8988T (cell line): ENCODE measurements at regions not wholly inside any gene's neighbourhood (a gene's known extent, or its start where the extent isn't known, plus 50 kb on each side); places are given as distances from the start of the nearest gene placed in this dataset.
"Not testable (repeated sequence)": the region's sequence is repeated elsewhere in the genome, so short reads cannot be mapped to it uniquely, and the experiment has no call there.

Source experiments
- DNase-seq: peaks from one replicate; pipeline ENCODE4 v3.0.0; 2011

GRCh38 chr6:81228912-81229555 lies 523.4 kb downstream of the TENT5A start:
- DNase-seq: no peak

GRCh38 chr6:81226957-81227356 lies 525.5 kb downstream of the TENT5A start:
- DNase-seq: no peak

GRCh38 chr6:81216668-81217067 lies 535.8 kb downstream of the TENT5A start:
- DNase-seq: no peak

- no peak for DNase-seq
Measured at GRCh38 chr6:81215092-81215432, 537.4 kb downstream of the TENT5A start.

- DNase-seq: no peak
Measured at GRCh38 chr6:81214414-81215091, 537.9 kb downstream of the TENT5A start.

- DNase-seq: no peak
Measured at GRCh38 chr6:81204731-81205130, 547.8 kb downstream of the TENT5A start.

- no peak for DNase-seq
Measured at GRCh38 chr6:81194374-81194773, 558.1 kb downstream of the TENT5A start.

- DNase-seq: no peak
Measured at GRCh38 chr6:81172056-81172740, 580.3 kb downstream of the TENT5A start.

GRCh38 chr6:81169166-81169565 lies 583.3 kb downstream of the TENT5A start:
- no peak for DNase-seq

GRCh38 chr6:81166770-81167169 lies 585.7 kb downstream of the TENT5A start:
- no peak for DNase-seq

- no peak for DNase-seq
Measured at GRCh38 chr6:81158956-81159355, 593.5 kb downstream of the TENT5A start.

GRCh38 chr6:81148751-81149150 lies 603.7 kb downstream of the TENT5A start:
- DNase-seq: no peak

- no peak for DNase-seq
Measured at GRCh38 chr6:81145506-81145905, 607.0 kb downstream of the TENT5A start.

GRCh38 chr6:81144346-81144745 lies 608.1 kb downstream of the TENT5A start:
- no peak for DNase-seq

GRCh38 chr6:81138236-81138635 lies 614.2 kb downstream of the TENT5A start:
- no peak for DNase-seq

- DNase-seq: no peak
Measured at GRCh38 chr6:81130969-81131368, 621.5 kb downstream of the TENT5A start.

- DNase-seq: no peak
Measured at GRCh38 chr6:81130061-81130460, 622.4 kb downstream of the TENT5A start.

GRCh38 chr6:81128671-81129070 lies 623.8 kb downstream of the TENT5A start:
- no peak for DNase-seq

GRCh38 chr6:81126150-81126549 lies 626.3 kb downstream of the TENT5A start:
- no peak for DNase-seq

GRCh38 chr6:81120280-81120679 lies 632.2 kb downstream of the TENT5A start:
- DNase-seq: no peak

- no peak for DNase-seq
Measured at GRCh38 chr6:81105998-81106397, 646.5 kb downstream of the TENT5A start.

GRCh38 chr6:81098109-81098814 lies 654.2 kb downstream of the TENT5A start:
- no peak for DNase-seq

- not testable (repeated sequence) for DNase-seq
Measured at GRCh38 chr6:81096464-81096863, 656.0 kb downstream of the TENT5A start.

GRCh38 chr6:81093051-81093450 lies 659.4 kb downstream of the TENT5A start:
- no peak for DNase-seq
